Spleen (tissue), 11 donors: ENCODE measurements at regions not wholly inside any gene's neighbourhood (a gene's known extent, or its start where the extent isn't known, plus 50 kb on each side); places are given as distances from the start of the nearest gene placed in this dataset.

Source experiments
- DNase-seq: peaks from one replicate; pipeline ENCODE4 v3.0.0-alpha.2; 2020
- H3K27ac ChIP-seq, 8 donors: fragments of 200-600 bp; sonication (generic) in 7 of 8; 1 replicate in 4 of 8; 2 replicates in 4 of 8; pipeline versions ENCODE4 v1.5.0 to v1.8.0; 2016 to 2021; ENCODE audit warnings: inconsistent platforms in 4 of 8, mild to moderate bottlenecking in 4 of 8, moderate library complexity in 1 of 8
- H3K27me3 ChIP-seq, 7 donors: fragments of 200-600 bp; sonication (generic) in 6 of 7; replicated peaks in 1 of 7; 1 replicate in 4 of 7; 2 replicates in 3 of 7; pipeline versions ENCODE4 v1.5.0 to v1.8.0; 2016 to 2021; ENCODE audit warnings: inconsistent platforms in 3 of 7, mild to moderate bottlenecking in 1 of 7
- H3K36me3 ChIP-seq, 6 donors: fragments of 200-600 bp; sonication (generic) in 5 of 6; 1 replicate in 4 of 6; 2 replicates in 2 of 6; pipeline versions ENCODE4 v1.5.0 to v1.8.0; 2016 to 2021; ENCODE audit warnings: inconsistent platforms in 2 of 6
- H3K4me1 ChIP-seq, 6 donors: fragments of 200-600 bp; sonication (generic) in 5 of 6; 1 replicate in 3 of 6; 2 replicates in 3 of 6; pipeline versions ENCODE4 v1.5.0 to v1.8.0; 2016 to 2021; ENCODE audit warnings: inconsistent platforms in 3 of 6
- H3K4me3 ChIP-seq, 8 donors: fragments of 200-600 bp; sonication (generic) in 7 of 8; 1 replicate in 4 of 8; 2 replicates in 4 of 8; pipeline versions ENCODE4 v1.5.0 to v1.8.0; 2016 to 2021; ENCODE audit warnings: inconsistent platforms in 4 of 8, mild to moderate bottlenecking in 4 of 8, moderate library complexity in 2 of 8
- H3K9me3 ChIP-seq, 8 donors: fragments of 200-600 bp; sonication (generic) in 7 of 8; 1 replicate in 4 of 8; 2 replicates in 4 of 8; pipeline versions ENCODE4 v1.5.0 to v1.8.0; 2016 to 2021; ENCODE audit warnings: inconsistent platforms in 4 of 8
- CTCF ChIP-seq, 11 experiments: fragments of 200-600 bp in 7 of 11; fragments of 450-650 bp in 4 of 11; sonication (generic) in 4 of 11; IDR thresholded peaks in 8 of 11; conservative IDR thresholded peaks in 3 of 11; 1 replicate in 7 of 11; 2 replicates in 4 of 11; pipeline versions ENCODE4 v1.4.0 to v1.8.0; 2016 to 2021; ENCODE audit warnings: antibody characterized with exemption in 11 of 11, inconsistent platforms in 4 of 11, mild to moderate bottlenecking in 1 of 11
- POLR2A ChIP-seq, 3 donors: fragments of 450-650 bp; IDR thresholded peaks; one replicate each; pipeline ENCODE4 v1.5.1; 2017; ENCODE audit warnings: antibody characterized with exemption in 3 of 3, mild to moderate bottlenecking in 1 of 3
- POLR2AphosphoS5 ChIP-seq, 3 donors: sonication (generic); formaldehyde crosslinking; IDR thresholded peaks; one replicate each; pipeline ENCODE4 v1.5.1; 2017; ENCODE audit warnings: antibody characterized with exemption in 3 of 3
- WGBS, 5 donors: extraction: QIAGEN DNeasy Blood & Tissue Kit in 3 of 5; methylation state at CpG; one replicate each; pipeline versions ENCODE4 v1.1.5 to v1.1.7; 2013 to 2018; 5-methylcytosine and 5-hydroxymethylcytosine counted together
- intact Hi-C: fragments of 100-400 bp; cut with DNase I; formaldehyde crosslinking; loops from one replicate; pipeline ENCODE4 v1.15.0; 2023; ENCODE audit warnings: low total_unique reads
- donor health status: healthy with polysubstance abuse.
- donor health status: DM: no; HTN: no; CAD: no; lungs with moderate emphysema.
- donor health status: DM: no; HTN: no; CAD: no.
- donor health status: Bipolar disorder and iron deficiency.
- donor health status: healthy.
- donor health status: DM: no; HTN: no; CAD: no.
- donor health status: DM: yes; HTN: yes; CAD: no.

GRCh38 chr2:18991177-18992168 lies 366.9 kb downstream of the OSR1 start:
- intact Hi-C loops: no loop called here

GRCh38 chr2:18988631-18989232 lies 369.7 kb downstream of the OSR1 start:
- intact Hi-C loops: no loop called here
- no peaks in the 10 kb centered on the region for H3K27me3 ChIP-seq
- H3K4me1 ChIP-seq: peaks cover 0 to 3% (median 0%) of the 10 kb centered on the region in 6 donors
- WGBS, 5 donors: 88 to 97% (median 90%) methylated on average over 3 of the region's 3 CpGs
- no peaks in the 10 kb centered on the region for H3K9me3 ChIP-seq
- TF ChIP-seq CTCF (IDR thresholded peaks at IDR 0.05 in 8 of 11, conservative IDR thresholded peaks at IDR 0.05 in 3 of 11): no peak
- no peak for TF ChIP-seq POLR2AphosphoS5 (IDR thresholded peaks at IDR 0.05)
- no peak for TF ChIP-seq POLR2A (IDR thresholded peaks at IDR 0.05)
- no peak overlapping the region for H3K27ac ChIP-seq
- no peak for DNase-seq
- no peaks in the 10 kb centered on the region for H3K36me3 ChIP-seq
- no peak overlapping the region for H3K4me3 ChIP-seq

More at GRCh38 chr2:18991177-18992168, 366.9 kb downstream of the OSR1 start:
- no peaks in the 10 kb centered on the region for H3K27me3 ChIP-seq
- no peak overlapping the region for H3K4me3 ChIP-seq
- TF ChIP-seq POLR2A (IDR thresholded peaks at IDR 0.05) (no peak), POLR2AphosphoS5 (IDR thresholded peaks at IDR 0.05) (no peak), CTCF (IDR thresholded peaks at IDR 0.05 in 8 of 11, conservative IDR thresholded peaks at IDR 0.05 in 3 of 11) (no peak)
- peaks cover 0 to 3% (median 0%) of the 10 kb centered on the region in 6 donors for H3K4me1 ChIP-seq
- no peaks in the 10 kb centered on the region for H3K9me3 ChIP-seq
- 47 to 74% (median 64%) methylated on average over 5 of the region's 5 CpGs for WGBS, 5 donors
- DNase-seq: no peak
- H3K27ac ChIP-seq: no peak overlapping the region
- H3K36me3 ChIP-seq: no peaks in the 10 kb centered on the region

DNA sequence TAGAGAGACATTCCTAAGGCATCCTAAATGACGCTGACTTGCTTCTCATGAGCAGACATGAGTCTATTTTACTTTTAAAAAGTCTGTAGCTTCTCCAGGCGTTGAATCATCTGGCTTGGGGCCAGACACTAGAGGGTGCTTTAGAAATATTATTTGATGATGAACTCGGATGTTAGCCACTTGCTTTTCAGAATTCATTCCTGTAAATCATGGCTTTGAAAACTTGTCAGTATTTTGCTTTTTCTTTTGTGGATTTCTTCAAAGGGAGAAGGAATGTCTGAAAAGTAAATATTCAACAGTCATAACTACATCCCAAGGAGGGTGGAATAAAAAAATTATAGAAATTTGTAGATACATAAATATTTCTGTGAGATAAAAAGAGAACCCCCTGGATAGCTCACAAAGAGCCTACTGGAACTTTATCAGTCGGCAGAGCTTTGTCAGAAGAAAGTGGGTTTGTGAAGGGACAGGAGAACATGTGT lies 370.8 kb downstream of the OSR1 start:
- TF ChIP-seq POLR2A (IDR thresholded peaks at IDR 0.05): no peak
- TF ChIP-seq POLR2AphosphoS5 (IDR thresholded peaks at IDR 0.05): no peak
- TF ChIP-seq CTCF (IDR thresholded peaks at IDR 0.05 in 8 of 11, conservative IDR thresholded peaks at IDR 0.05 in 3 of 11): no peak
- intact Hi-C loops: no loop called here

DNA sequence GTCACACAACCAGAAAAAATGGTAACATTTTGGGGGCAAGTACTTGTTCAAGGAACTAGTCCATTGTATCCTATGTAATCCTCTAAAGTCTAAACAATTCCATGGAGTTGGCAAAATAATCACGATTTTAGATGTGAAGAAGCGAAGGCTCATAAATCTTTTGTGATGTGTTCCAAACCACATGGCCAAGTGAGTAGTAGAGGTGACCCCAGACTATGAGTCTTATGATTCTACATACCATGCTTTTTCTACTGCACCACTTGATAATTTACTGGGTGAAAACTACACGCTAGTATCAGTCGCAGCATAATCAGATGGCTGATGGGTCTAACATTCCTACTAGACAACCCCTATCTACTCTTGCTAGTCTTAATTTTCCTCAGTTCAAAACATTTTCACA lies 371.4 kb downstream of the OSR1 start:
- Histone ChIP-seq H3K27ac (no peak overlapping the region), H3K9me3 (no peaks in the 10 kb centered on the region), H3K36me3 (no peaks in the 10 kb centered on the region), H3K4me1 (peaks cover 0 to 3% (median 0%) of the 10 kb centered on the region in 6 donors), H3K4me3 (no peak overlapping the region), H3K27me3 (no peaks in the 10 kb centered on the region)
- WGBS, 5 donors: 89 to 96% (median 93%) methylated on average over 4 of the region's 4 CpGs
- TF ChIP-seq POLR2A (IDR thresholded peaks at IDR 0.05) (no peak), POLR2AphosphoS5 (IDR thresholded peaks at IDR 0.05) (no peak), CTCF (IDR thresholded peaks at IDR 0.05 in 8 of 11, conservative IDR thresholded peaks at IDR 0.05 in 3 of 11) (no peak)
- no peak for DNase-seq
- intact Hi-C loops: no loop called here

More for the DNA sequence above, 370.8 kb downstream of the OSR1 start:
- Histone ChIP-seq H3K9me3 (no peaks in the 10 kb centered on the region), H3K4me3 (no peak overlapping the region), H3K27me3 (no peaks in the 10 kb centered on the region), H3K27ac (no peak overlapping the region), H3K36me3 (no peaks in the 10 kb centered on the region), H3K4me1 (peaks cover 0 to 3% (median 0%) of the 10 kb centered on the region in 6 donors)
- WGBS, 5 donors: 43 to 56% (median 52%) methylated on average over 4 of the region's 4 CpGs
- DNase-seq: no peak
